ENCODE measurements at regions not wholly inside any gene's neighbourhood (a gene's known extent, or its start where the extent isn't known, plus 50 kb on each side); places are given as distances from the start of the nearest gene placed in this dataset.

- intact Hi-C loops (cut with DNase I), result no loop called here
- no peak for DNase-seq
- Histone ChIP-seq H3K9me3 (no peaks in the 10 kb centered on the region), H3K36me3 (no peaks in the 10 kb centered on the region), H3K27me3 (no peaks in the 10 kb centered on the region), H3K4me3 (replicated peaks in 1 of 3) (no peak overlapping the region), H3K27ac (no peak overlapping the region), H3K4me1 (no peaks in the 10 kb centered on the region)
- 49 to 85% methylated on average over 3 to 6 of the region's 6 CpGs for WGBS, 2 donors
- TF ChIP-seq POLR2A (IDR thresholded peaks at IDR 0.05), result no peak
- TF ChIP-seq CTCF (IDR thresholded peaks at IDR 0.05), result no peak
Observed at GRCh38 chr17:33531311-33531710, 238.2 kb upstream of the ASIC2 start.

- no peak overlapping the region for H3K27ac ChIP-seq
- no peaks in the 10 kb centered on the region for H3K9me3 ChIP-seq
- TF ChIP-seq POLR2A (IDR thresholded peaks at IDR 0.05) (no peak), CTCF (IDR thresholded peaks at IDR 0.05) (no peak)
- H3K4me1 ChIP-seq, result no peaks in the 10 kb centered on the region
- intact Hi-C loops (cut with DNase I), result no loop called here
- H3K27me3 ChIP-seq, result no peaks in the 10 kb centered on the region
- no peaks in the 10 kb centered on the region for H3K36me3 ChIP-seq
- 77 to 82% methylated on average over 9 of the region's 9 CpGs for WGBS, 2 donors
- DNase-seq, result no peak
- H3K4me3 ChIP-seq (replicated peaks in 1 of 3), result no peak overlapping the region
Observed at GRCh38 chr17:33534087-33534486, 241.0 kb upstream of the ASIC2 start.

GRCh38 chr17:33545124-33545523, 252.0 kb upstream of the ASIC2 start:
- no peak for TF ChIP-seq CTCF (IDR thresholded peaks at IDR 0.05)
- TF ChIP-seq POLR2A (IDR thresholded peaks at IDR 0.05), result no peak
- Histone ChIP-seq H3K36me3 (no peaks in the 10 kb centered on the region), H3K9me3 (no peaks in the 10 kb centered on the region), H3K4me3 (replicated peaks in 1 of 3) (no peak overlapping the region), H3K4me1 (no peaks in the 10 kb centered on the region), H3K27me3 (no peaks in the 10 kb centered on the region), H3K27ac (no peak overlapping the region)
- intact Hi-C loops (cut with DNase I), result no loop called here
- WGBS, 2 donors, result 90 to 91% methylated on average over 4 of the region's 4 CpGs
- no peak for DNase-seq

GRCh38 chr17:33550261-33550660, 257.2 kb upstream of the ASIC2 start:
- no peak for DNase-seq
- H3K9me3 ChIP-seq, result no peaks in the 10 kb centered on the region
- H3K27me3 ChIP-seq, result no peaks in the 10 kb centered on the region
- H3K4me3 ChIP-seq (replicated peaks in 1 of 3), result no peak overlapping the region
- no peaks in the 10 kb centered on the region for H3K4me1 ChIP-seq
- intact Hi-C loops (cut with DNase I), result no loop called here
- H3K36me3 ChIP-seq, result no peaks in the 10 kb centered on the region
- no peak for TF ChIP-seq CTCF (IDR thresholded peaks at IDR 0.05)
- TF ChIP-seq POLR2A (IDR thresholded peaks at IDR 0.05), result no peak
- no peak overlapping the region for H3K27ac ChIP-seq
- WGBS, 2 donors, result 83 to 87% methylated on average over 4 of the region's 4 CpGs

- Histone ChIP-seq H3K36me3 (no peaks in the 10 kb centered on the region), H3K27me3 (no peaks in the 10 kb centered on the region), H3K9me3 (no peaks in the 10 kb centered on the region), H3K27ac (no peak overlapping the region), H3K4me3 (replicated peaks in 1 of 3) (no peak overlapping the region), H3K4me1 (no peaks in the 10 kb centered on the region)
- TF ChIP-seq CTCF (IDR thresholded peaks at IDR 0.05) (no peak), POLR2A (IDR thresholded peaks at IDR 0.05) (no peak)
- intact Hi-C loops (cut with DNase I), result no loop called here
- DNase-seq, result no peak
- WGBS, 2 donors, result 82 to 90% methylated on average over 5 of the region's 5 CpGs
Observed at GRCh38 chr17:33551075-33551474, 258.0 kb upstream of the ASIC2 start.
